ENCODE measurements at regions not wholly inside any gene's neighbourhood (a gene's known extent, or its start where the extent isn't known, plus 50 kb on each side); places are given as distances from the start of the nearest gene placed in this dataset.
"Not testable (repeated sequence)": the region's sequence is repeated elsewhere in the genome, so short reads cannot be mapped to it uniquely, and the experiment has no call there.

DNA sequence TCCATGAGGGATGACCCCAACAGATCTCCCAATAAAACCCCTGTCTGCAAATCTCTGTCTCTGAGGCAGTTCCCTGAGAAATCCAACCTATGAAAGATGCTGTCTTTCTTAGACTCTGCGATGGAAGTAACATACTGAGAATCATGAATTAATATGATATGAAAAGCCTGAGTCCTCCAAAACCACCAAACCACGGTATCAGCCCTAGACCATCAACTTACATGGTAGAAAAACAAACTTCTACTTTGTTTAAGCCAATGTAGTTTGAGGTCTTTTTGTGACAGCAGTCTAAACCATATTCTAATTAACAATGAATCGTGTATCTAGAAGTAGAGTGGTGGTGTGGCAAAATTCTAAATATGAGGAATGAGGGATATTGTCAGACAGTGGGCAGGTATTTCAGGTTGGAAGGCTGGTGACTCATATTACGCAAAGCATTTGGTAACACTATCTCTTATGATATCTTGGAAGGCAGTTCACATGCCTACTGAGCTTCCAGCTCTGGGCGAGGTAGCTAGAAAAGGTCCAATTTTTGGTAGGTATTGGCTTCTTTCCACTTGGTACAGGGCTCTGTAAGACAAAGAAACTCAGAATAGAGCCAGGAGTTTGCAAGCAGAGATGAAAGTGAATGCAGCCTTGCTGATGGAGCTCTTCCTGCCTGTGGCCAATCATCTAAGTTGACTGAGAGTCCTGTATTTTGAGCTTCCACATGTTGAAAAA lies 215.8 kb downstream of the ZFP36L2 start:
- no peak for DNase-seq

DNA sequence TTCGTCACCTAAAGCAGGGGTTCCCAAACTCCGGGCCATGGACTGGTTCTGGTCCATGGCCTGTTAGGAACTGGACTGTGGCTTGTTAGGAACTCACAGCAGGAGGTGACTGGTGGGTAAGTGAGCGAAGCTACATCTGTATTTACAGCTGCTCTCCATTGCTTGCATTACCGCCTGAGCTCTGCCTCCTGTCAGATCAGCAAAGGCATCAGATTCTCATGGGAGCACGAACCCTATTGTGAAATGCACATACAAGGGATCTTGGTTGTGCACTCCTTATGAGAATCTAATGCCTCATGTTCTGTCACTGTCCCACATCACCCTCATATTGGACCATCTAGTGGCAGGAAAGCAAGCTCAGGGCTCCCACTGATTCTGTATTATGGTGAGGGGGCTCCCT lies 217.0 kb downstream of the ZFP36L2 start:
- DNase-seq: no peak

DNA sequence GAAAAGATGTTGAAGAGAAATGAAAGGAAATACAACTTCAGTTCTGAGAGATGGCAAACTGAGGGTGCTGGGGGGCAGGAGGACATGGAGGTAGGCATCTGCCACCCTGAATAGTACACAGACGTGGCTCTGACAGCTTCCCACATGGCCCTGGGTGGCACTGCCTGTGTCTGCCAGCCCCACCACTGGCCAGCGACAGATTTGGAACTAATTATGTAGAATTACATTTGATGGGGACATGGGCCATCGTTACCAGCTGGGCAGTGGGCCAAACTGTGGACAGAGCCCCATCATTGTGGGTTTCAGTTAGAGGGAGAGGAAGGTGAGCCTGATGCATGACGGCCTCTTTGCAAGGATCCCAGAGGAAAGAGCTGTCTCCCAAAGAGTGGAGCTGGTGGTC lies 216.0 kb upstream of the HAAO start:
- no peak for DNase-seq

DNA sequence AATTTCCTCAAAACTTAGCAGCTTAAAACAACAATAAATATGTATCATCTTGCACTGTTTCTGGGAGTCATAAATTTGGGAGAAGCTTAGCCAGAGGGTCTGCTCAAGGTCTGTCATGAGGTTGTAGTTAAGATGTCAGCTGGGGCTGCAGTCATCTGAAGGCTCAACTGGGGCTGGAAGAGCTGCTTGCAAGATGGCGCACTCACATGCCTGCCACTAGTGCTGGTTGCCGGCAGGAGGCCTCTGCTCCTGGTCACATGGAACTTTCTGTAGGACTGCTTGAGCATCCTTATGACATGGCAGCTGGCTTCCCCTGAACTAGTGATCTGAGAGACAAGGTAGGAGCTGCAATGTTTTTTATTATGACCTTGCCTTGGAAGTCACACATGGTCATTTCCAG lies 215.5 kb upstream of the HAAO start:
- no peak for DNase-seq

- no peak for DNase-seq
These were observed 214.6 kb upstream of the HAAO start for GRCh38 chr2:43006834-43007543.

DNA sequence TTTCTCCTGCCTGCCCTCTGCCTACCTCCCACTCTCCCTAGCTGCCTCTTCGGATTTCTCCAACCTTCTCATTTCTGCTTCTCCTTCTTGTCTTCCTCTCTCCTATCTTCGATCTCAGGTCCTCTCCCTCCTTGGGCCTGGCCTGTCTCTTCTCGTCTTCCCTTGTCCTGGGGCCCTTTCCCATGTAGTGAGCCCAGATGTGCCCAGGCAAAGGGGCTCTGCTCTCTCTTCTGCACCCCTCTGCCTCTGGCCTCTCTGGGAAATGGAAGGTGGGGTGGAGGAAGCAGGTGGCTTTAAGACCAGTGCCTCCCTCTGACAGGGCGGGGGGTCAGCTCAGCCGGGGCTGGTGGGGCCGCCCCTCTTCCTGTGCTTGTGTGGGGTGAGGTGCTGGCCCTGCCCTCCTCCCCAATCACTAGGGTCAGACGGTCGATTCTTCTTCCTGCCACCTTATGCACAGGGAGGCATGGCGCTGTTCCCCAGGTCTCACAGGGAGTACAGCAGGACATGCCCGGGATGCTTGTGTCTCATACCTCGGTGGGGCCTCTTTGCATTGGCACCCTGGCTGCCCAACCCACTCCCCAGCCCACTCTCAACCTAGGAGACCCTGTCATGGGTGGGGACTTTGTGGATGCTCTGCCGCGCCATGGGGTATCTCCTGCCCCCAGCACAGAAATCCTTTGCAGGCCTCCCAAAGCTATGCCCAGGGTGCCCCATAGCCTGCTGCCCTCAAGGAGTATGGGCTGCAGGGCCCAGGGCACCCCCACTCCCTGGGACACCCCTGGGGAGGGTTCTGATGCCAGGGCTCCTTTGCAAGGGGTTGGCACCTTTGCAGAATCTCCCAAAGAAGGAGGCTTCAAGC lies 213.8 kb upstream of the HAAO start:
- DNase-seq: no peak

GRCh38 chr2:43005245-43005974 lies 213.0 kb upstream of the HAAO start:
- no peak for DNase-seq

GRCh38 chr2:43004879-43005244 lies 212.5 kb upstream of the HAAO start:
- no peak for DNase-seq

DNA sequence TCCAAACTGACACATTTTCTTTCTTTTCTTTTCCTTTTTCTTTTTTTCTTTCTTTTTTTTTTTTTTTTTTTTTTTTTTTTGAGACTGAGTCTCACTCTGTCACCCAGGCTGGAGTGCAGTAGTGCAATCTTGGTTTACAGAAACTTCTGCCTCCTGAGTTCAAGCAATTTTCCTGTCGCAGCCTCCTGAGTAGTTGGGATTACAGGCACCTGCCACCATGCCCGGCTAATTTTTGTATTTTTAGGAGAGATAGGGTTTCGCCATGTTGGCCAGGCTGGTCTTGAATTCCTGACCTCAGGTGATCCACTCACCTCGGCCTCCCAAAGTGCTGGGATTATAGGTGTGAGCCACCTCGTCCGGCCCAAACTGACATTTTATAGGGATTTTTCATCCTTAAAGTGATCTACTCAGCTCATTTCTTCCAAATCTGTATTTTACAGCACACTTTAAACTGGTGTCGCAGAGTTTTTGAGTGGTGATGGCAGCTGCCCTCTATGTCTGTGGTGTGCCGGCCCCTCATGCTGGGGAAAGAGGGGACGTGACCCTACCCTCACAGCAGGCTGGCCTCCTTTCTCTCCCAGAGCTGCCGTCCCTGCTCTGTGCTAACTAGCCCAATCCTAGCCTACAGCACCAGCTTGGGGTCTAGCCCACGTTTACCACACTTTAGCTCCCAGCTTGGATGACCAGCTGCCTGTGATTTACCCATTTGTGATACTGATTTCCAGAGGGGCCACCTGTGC lies 211.9 kb upstream of the HAAO start:
- DNase-seq: not testable (repeated sequence)

- no peak for DNase-seq
These were observed 211.3 kb upstream of the HAAO start for GRCh38 chr2:43003702-43004101.

GRCh38 chr2:43001787-43002468 lies 209.5 kb upstream of the HAAO start:
- DNase-seq: no peak

DNA sequence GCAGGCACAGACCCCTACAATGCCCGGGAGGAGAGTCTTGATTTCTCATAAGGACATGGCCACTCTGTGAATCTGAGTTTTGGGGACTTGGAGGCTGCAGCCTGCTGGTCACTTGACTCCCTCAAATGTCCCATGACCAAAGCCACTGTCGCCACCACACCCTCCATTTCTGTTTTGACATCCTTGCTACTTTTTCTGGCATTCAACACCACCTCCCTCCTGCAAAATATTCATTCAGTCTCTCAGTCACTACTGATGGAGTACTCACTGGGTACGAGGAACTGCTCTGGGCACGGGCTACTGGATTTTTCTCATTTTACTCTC lies 208.6 kb upstream of the HAAO start:
- DNase-seq: no peak

DNA sequence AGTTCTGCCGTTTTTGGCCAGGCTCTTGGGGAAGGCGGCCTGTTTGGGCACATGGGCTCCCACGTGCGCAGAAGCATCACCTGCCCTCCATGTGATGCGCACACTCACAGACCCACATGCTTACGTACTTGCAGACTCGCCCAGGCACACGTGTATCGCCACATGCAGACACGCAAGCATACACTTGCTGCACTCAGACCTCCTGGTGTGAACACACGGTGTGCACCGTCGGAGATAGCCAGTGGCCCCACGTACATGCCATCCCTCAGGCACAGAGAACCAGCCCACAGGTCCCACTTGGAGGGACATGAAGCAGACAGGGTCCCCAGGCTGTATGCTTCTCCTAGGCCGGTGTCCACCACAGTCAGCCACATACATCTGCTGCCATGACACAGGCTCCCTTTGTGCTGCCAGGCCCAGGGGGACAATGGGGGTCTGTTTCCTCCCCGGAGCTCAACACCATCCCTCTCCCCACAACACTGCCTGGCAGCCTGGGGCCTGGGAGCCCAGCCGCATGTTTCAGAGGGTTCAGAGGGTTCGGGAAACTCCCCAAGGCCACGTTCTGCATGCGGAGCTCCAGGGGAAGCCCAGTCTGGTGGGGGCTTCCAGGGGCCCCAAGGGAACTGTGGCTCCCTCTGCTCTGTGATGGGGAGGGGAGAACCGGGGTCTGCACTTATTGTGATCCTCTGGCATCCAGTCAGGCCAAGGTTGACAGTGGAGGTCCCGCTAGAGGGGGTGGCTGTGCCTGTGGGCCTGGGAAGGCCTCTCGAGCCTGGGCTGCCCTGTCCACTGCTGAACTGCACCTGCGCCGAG lies 208.1 kb upstream of the HAAO start:
- no peak for DNase-seq

DNA sequence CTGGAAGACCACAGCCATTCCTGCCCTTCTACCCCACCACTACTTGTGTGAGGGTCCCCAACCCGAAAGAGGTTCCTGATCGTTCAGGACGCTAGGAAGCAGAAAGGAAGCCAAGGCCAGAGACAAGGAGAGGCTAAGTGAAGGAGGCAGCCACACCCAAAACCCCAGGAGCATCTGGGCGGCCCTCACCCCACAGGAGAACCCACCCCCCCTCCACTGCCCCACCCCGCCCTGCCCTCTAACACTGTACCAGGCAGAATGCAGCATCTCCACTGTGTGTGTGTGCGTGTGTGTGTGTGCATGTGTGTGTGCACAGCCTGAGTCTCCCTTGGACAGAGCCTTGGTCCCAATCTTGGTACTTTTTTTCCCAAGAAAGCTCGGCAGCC lies 207.5 kb upstream of the HAAO start:
- DNase-seq: no peak

DNA sequence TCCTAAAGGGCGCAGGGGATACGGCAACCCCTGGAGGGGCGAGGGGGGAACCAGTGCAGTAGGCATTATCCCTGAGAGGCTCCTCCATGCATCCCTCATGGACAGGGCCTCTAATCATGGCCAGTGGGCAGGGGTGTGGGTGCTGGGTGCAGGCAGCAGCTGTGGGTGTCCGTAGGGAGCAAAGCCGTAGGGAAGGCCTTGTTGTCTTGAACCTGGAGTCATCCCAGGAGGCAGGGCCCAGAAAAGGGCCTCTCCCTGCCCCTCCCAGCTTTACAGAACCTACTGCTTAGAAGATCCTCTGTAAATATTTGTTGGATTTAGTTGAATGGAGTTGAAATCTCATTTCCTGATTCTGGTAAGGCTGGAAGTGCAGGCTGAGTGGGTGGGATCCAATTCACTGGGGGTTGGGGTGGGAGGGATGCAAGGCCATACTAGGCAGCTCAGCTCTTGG lies 207.0 kb upstream of the HAAO start:
- no peak for DNase-seq

- DNase-seq: no peak
These were observed 206.3 kb upstream of the HAAO start for GRCh38 chr2:42998721-42999120.

DNA sequence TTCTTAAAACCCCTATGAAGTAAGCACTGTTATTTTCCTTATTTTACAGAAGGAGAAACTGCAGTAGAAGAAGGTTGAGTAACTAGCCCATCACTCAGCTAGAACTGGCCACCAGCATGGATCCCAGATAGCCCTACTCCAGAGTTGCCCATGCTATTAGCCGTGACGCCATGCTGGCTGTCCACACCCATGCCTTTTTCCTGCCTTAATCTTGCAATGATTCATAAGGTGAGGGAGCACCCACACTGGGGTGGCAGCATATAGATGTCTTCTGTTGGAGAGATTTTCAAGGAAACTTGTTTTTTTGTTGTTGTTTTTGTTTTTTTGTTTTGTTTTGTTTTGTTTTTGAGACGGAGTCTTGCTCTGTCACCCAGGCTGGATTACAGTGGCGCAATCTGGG lies 204.1 kb upstream of the HAAO start:
- no peak for DNase-seq

DNA sequence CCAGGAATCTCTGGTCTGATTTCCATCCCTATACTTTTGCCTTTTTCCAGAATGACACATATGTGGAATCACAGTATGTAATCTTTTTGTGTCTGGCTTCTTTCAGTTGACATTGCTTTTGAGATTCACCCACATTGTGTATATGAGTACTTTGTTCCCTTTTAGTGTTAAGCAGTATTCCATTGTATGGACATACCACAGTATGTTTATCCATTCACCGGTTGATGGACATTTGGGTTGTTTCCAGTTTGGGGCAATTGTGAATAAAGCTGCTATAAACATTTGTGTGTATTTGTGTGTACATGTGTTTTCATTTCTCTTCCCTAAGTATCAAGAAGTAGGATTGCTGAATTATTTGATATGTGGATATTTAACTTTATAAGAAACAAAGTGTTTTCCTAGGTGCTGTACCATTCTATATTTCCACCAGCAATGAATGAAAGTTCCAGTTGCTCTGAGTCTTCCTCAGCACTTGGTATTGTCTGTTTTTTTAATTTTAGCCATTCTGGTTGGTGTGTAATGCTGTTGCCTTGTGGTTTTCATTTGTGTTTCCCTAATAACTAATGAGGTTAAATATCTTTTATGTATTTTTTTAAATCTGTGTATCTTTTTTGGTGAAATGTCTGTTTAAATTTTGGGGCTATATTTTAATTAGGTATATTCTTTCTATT lies 203.5 kb upstream of the HAAO start:
- no peak for DNase-seq

DNA sequence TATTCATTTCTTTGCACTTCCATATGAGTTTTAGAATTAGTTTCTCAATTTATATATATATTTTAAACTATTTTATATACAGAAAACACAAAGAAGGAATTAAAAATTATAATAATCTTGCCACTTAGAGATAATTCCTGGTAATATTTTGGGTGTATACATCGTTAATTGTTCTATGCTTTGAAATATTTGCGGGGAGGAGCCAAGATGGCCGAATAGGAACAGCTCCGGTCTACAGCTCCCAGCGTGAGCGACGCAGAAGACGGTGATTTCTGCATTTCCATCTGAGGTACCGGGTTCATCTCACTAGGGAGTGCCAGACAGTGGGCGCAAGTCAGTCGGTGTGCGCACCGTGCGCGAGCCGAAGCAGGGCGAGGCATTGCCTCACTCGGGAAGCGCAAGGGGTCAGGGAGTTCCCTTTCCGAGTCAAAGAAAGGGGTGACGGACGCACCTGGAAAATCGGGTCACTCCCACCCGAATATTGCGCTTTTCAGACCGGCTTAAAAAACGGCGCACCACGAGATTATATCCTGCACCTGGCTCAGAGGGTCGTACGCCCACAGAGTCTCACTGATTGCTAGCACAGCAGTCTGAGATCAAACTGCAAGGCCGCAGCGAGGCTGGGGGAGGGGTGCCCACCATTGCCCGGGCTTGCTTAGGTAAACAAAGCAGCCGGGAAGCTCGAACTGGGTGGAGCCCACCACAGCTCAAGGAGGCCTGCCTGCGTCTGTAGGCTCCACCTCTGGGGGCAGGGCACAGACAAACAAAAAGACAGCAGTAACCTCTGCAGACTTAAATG lies 197.1 kb upstream of the HAAO start:
- DNase-seq: not testable (repeated sequence)

GRCh38 chr2:42988055-42988454 lies 195.7 kb upstream of the HAAO start:
- not testable (repeated sequence) for DNase-seq
